Calu3 (cell line): ENCODE measurements at regions not wholly inside any gene's neighbourhood (a gene's known extent, or its start where the extent isn't known, plus 50 kb on each side); places are given as distances from the start of the nearest gene placed in this dataset.
A peak's percentile ranks its signal among the peaks of the same experiment; 100 is the strongest.

Experiments used
- BruUV-seq: library from RNA; stranded (reverse); fragments of 400-500 nt; replicated peaks from 2 replicates; lab custom pipeline; 2021; lab: Mats Ljungman, UMichigan
- CTCF ChIA-PET: fragments of 300-600 bp; sonication (Branson Sonifier 250); formaldehyde crosslinking; loops from one replicate; lab custom pipeline; 2022; ENCODE audit warnings: antibody characterized with exemption; lab: Charles Lee
- DNase-seq: peaks from one replicate; pipeline ENCODE4 v3.0.0; 2022
- H3K27ac Mint-ChIP-seq: one replicate; pipeline ENCODE4 v1.8.0; 2022; ENCODE audit warnings: mixed read lengths; ENCODE audit not compliant: unreplicated experiment
- H3K27me3 Mint-ChIP-seq: one replicate; pipeline ENCODE4 v1.8.0; 2022; ENCODE audit warnings: mixed read lengths; ENCODE audit not compliant: unreplicated experiment
- H3K36me3 Mint-ChIP-seq: one replicate; pipeline ENCODE4 v1.8.0; 2022; ENCODE audit warnings: mild to moderate bottlenecking, moderate library complexity, mixed read lengths; ENCODE audit not compliant: insufficient read depth, unreplicated experiment
- H3K4me1 Mint-ChIP-seq: one replicate; pipeline ENCODE4 v1.8.0; 2022; ENCODE audit warnings: mild to moderate bottlenecking, low read depth, mixed read lengths; ENCODE audit not compliant: unreplicated experiment
- H3K4me3 Mint-ChIP-seq: one replicate; pipeline ENCODE4 v1.8.0; 2022; ENCODE audit warnings: mild to moderate bottlenecking, low read depth, moderate library complexity, mixed read lengths; ENCODE audit not compliant: unreplicated experiment
- H3K9me3 Mint-ChIP-seq: one replicate; pipeline ENCODE4 v1.8.0; 2022; ENCODE audit warnings: low read depth, mixed read lengths; ENCODE audit not compliant: unreplicated experiment
- intact Hi-C: fragments of 100-400 bp; cut with micrococcal nuclease; formaldehyde crosslinking; loops from one replicate; pipeline ENCODE4 v1.10.0; 2022; ENCODE audit not compliant: unreplicated experiment
- TF ChIP-seq, protein P1 (sequence below): fragments of 200-600 bp; IDR thresholded peaks from one replicate; pipeline ENCODE4 v1.8.0; 2022; ENCODE audit warnings: antibody characterized with exemption; ENCODE audit not compliant: unreplicated experiment

DNA sequence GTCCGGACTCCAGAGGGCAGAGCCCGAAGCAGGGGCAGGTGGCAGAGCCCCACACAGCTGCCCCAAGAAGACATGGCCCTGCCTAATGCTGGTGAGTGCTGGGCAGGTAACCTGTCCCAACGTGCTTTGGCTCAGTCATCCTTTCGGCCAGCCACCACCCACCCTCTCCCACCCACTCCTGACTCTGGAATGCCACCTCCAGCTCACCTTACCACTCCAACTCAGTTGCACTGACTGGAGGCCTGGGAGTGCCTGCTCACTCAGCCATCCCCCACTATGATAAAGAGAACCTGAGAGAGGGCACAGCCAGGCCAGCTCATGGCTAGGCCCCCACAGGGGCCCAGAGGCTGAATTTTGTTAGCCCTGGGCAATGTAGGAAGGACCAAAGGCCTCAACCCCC, 53.8 kb upstream of the MPEG1 start:
- H3K27ac Mint-ChIP-seq = no peak overlapping the region
- intact Hi-C loops = no loop called here

DNA sequence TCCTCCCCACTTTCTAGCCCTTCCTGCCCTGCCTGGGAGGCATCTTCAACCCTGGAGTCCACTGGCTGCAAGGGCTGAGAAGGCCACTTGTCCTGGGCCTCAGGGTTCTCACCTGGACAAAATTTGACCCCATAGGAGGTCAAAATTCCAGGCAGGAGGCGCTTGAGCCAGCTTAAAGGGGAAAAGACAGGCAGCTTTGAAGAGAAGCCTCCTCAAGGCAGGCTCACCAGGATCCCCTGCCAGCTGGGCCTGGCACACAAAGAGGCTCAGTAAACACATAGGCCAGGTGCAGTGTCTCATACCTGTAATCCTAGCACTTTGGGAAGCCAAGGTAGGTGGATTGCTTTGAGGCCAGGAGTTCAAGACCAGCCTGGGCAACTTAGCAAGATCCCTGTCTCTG, 53.0 kb upstream of the MPEG1 start:
- TF ChIP-seq, protein P1, sequence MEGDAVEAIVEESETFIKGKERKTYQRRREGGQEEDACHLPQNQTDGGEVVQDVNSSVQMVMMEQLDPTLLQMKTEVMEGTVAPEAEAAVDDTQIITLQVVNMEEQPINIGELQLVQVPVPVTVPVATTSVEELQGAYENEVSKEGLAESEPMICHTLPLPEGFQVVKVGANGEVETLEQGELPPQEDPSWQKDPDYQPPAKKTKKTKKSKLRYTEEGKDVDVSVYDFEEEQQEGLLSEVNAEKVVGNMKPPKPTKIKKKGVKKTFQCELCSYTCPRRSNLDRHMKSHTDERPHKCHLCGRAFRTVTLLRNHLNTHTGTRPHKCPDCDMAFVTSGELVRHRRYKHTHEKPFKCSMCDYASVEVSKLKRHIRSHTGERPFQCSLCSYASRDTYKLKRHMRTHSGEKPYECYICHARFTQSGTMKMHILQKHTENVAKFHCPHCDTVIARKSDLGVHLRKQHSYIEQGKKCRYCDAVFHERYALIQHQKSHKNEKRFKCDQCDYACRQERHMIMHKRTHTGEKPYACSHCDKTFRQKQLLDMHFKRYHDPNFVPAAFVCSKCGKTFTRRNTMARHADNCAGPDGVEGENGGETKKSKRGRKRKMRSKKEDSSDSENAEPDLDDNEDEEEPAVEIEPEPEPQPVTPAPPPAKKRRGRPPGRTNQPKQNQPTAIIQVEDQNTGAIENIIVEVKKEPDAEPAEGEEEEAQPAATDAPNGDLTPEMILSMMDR = no peak
- DNase-seq = no peak
- Mint-ChIP-seq H3K27me3 (no peaks in the 10 kb centered on the region), H3K9me3 (no peaks in the 10 kb centered on the region), H3K4me1 (peaks cover 36% of the 10 kb centered on the region), H3K4me3 (no peak overlapping the region), H3K36me3 (peaks cover 8% of the 10 kb centered on the region), H3K27ac (no peak overlapping the region)
- intact Hi-C loops = no loop called here
- CTCF ChIA-PET = no interaction called here
- no TSS peak for BruUV-seq

More for the DNA sequence above, 53.8 kb upstream of the MPEG1 start:
- BruUV-seq = no TSS peak
- peaks cover 43% of the 10 kb centered on the region for H3K4me1 Mint-ChIP-seq
- no peaks in the 10 kb centered on the region for H3K9me3 Mint-ChIP-seq
- no peaks in the 10 kb centered on the region for H3K27me3 Mint-ChIP-seq
- H3K4me3 Mint-ChIP-seq = no peak overlapping the region
- H3K36me3 Mint-ChIP-seq = peaks cover 8% of the 10 kb centered on the region
- CTCF ChIA-PET = no interaction called here
- TF ChIP-seq, protein P1 = no peak
- DNase-seq = no peak

DNA sequence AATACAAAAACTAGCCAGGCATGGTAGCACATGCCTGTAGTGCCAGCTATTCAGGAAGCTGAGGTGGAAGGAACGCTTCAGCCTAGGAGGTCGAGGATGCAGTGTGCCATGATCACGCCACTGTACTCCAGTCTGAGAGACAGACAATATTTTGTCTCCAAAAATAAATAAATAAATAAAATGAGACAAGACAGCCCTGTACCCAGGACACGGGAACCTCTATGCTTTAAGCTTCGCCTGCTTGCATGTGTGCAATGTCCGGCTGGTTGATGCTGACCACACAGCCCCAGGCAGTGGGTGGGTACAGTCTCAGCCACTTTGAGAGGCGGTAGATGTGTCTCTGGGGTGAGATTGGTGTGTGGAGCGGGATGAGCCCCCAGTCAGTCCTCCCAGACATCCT, 52.0 kb upstream of the MPEG1 start:
- BruUV-seq = no TSS peak

DNA sequence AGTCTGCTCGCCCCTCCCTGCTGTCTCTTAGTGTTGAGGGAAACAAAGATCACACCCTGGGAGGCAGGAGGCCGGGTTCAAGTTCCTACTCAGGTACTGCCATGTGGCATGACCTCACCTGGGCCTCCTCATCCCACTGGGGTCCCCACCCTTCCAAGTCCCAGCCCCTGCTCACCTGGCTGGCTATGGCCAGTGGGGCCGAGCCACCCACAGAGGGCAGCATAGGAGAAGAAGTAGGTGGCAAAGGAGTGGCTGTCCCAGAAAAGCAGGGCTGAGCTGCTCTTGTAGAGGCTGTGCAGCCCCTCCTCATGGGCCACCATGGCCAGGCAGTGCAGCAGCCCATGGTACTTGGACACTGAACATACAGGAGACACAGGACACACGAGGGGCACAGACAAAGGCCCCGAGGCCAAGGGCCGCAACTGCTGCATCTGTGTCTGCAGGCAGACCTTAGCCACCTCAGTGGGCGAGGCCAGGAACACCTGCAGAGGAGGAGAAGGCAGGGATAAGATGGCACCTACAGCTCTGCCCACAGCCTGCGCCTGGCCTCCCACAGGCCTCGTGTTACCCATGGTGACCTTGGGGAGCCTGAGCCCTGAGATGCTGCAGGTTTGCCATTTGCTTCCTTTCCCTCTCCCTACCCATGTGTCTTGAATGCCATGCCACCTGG, 50.6 kb upstream of the MPEG1 start:
- Mint-ChIP-seq H3K36me3 (peaks cover 3% of the 10 kb centered on the region), H3K27ac (no peak overlapping the region), H3K4me1 (peaks cover 18% of the 10 kb centered on the region), H3K27me3 (no peaks in the 10 kb centered on the region), H3K4me3 (no peak overlapping the region), H3K9me3 (no peaks in the 10 kb centered on the region)
- peak; percentile 80 for DNase-seq
- CTCF ChIA-PET = interaction anchor here (1.0 to 1.6 kb wide), 7 partner anchors 9 to 165 kb away, joined by 3 to 11 read pairs (median 5); partner anchors contain the start of genes DTX4 and OR5A2
- BruUV-seq = no TSS peak
- TF ChIP-seq, protein P1 = peak; percentile 59
- intact Hi-C loops = loop anchor here (1.0 to 2.0 kb wide), 3 partner anchors 21 to 167 kb away; partner anchors contain the start of gene DTX4

More for the DNA sequence above, 52.0 kb upstream of the MPEG1 start:
- DNase-seq = no peak
- peaks cover 8% of the 10 kb centered on the region for H3K36me3 Mint-ChIP-seq
- no peaks in the 10 kb centered on the region for H3K9me3 Mint-ChIP-seq
- H3K27ac Mint-ChIP-seq = no peak overlapping the region
- intact Hi-C loops = no loop called here
- no peak overlapping the region for H3K4me3 Mint-ChIP-seq
- no peaks in the 10 kb centered on the region for H3K27me3 Mint-ChIP-seq
- CTCF ChIA-PET = interaction anchor here (1.6 kb wide), 1 partner anchor 18 kb away, joined by 3 read pairs; no protein-coding TSS in a partner anchor
- peaks cover 30% of the 10 kb centered on the region for H3K4me1 Mint-ChIP-seq
- TF ChIP-seq, protein P1 = no peak
